ENCODE measurements at regions not wholly inside any gene's neighbourhood (a gene's known extent, or its start where the extent isn't known, plus 50 kb on each side); places are given as distances from the start of the nearest gene placed in this dataset.

DNA sequence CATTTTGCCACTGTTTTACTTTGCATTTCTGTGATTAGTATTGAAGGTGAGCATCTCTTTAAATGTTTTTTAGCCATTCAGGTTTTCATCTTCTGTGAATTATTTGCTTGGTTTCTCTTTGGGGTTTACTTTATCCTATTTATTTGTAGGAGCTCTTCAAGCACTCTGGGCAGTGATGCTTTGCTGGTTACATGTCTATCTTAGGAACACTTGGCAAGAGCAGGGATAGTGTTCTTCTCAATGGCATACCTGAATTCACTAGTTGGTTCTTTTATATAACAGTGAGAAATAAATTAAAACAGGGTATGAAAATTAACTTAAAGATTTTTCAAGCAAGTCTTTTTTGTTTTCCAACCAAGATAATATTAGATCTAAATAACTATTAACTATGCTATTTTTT, 119.7 kb upstream of the BACH2 start:
- FAIRE-seq, result no peak
- Histone ChIP-seq H3K27me3 (ENCODE audit: control insufficient read depth in 2 of 2, insufficient read depth in 2 of 2, low read length in 2 of 2) (peaks cover 0 to 3% of the 10 kb centered on the region in 2 experiments), H3K36me3 (ENCODE audit: control insufficient read depth in 2 of 2, extremely low read depth in 1 of 2, insufficient read depth in 2 of 2, low read length in 2 of 2) (no peaks in the 10 kb centered on the region), H3K4me1 (ENCODE audit: control insufficient read depth, extremely low read depth, insufficient read depth, low read length) (no peaks in the 10 kb centered on the region), H3K9ac (replicated peaks; ENCODE audit: extremely low read depth, insufficient read depth, low read length) (no peak overlapping the region), H3K9me1 (replicated peaks; ENCODE audit: control insufficient read depth, extremely low read depth, insufficient read depth, low read length) (no peaks in the 10 kb centered on the region), H4K20me1 (replicated peaks; ENCODE audit: control insufficient read depth, extremely low read depth, insufficient read depth, low read length) (no peaks in the 10 kb centered on the region), H3K9me3 (replicated peaks; ENCODE audit: control insufficient read depth, insufficient read depth, low read length) (no peaks in the 10 kb centered on the region), H2AFZ (ENCODE audit: low read depth, low read length) (no peak overlapping the region), H3K4me3 (replicated peaks in 1 of 3; ENCODE audit: insufficient read depth in 1 of 3, low read depth in 1 of 3, low read length in 3 of 3) (no peak overlapping the region), H3K27ac (ENCODE audit: insufficient read depth, low read depth, low read length) (no peak overlapping the region), H3K4me2 (ENCODE audit: insufficient read depth, low read length) (no peak overlapping the region), H3K79me2 (ENCODE audit: control insufficient read depth, insufficient read depth, low read length) (no peaks in the 10 kb centered on the region)
- no peak for DNase-seq (ENCODE audit: low read depth, low spot score)
- BruUV-seq (replicated peaks), result no TSS peak
- CTCF ChIA-PET, result interaction anchor here (1.2 to 1.4 kb wide), 2 partner anchors 23 to 24 kb away, joined by 3 read pairs; no protein-coding TSS in a partner anchor
- dilution Hi-C loops (cut with MboI; ENCODE audit: extremely low pct_ligation_motif_present, low sequenced_read_pairs), result no loop called here
- no peak for TF ChIP-seq POLR2A (IDR thresholded peaks at IDR 0.05; ENCODE audit: low read depth, low read length)
- no peak for TF ChIP-seq EZH2 (IDR thresholded peaks at IDR 0.05; ENCODE audit: borderline replicate concordance, low read depth, low read length, severe bottlenecking)
- TF ChIP-seq, protein P1, sequence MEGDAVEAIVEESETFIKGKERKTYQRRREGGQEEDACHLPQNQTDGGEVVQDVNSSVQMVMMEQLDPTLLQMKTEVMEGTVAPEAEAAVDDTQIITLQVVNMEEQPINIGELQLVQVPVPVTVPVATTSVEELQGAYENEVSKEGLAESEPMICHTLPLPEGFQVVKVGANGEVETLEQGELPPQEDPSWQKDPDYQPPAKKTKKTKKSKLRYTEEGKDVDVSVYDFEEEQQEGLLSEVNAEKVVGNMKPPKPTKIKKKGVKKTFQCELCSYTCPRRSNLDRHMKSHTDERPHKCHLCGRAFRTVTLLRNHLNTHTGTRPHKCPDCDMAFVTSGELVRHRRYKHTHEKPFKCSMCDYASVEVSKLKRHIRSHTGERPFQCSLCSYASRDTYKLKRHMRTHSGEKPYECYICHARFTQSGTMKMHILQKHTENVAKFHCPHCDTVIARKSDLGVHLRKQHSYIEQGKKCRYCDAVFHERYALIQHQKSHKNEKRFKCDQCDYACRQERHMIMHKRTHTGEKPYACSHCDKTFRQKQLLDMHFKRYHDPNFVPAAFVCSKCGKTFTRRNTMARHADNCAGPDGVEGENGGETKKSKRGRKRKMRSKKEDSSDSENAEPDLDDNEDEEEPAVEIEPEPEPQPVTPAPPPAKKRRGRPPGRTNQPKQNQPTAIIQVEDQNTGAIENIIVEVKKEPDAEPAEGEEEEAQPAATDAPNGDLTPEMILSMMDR (IDR thresholded peaks at IDR 0.05; ENCODE audit: extremely low read depth in 1 of 2, insufficient read depth in 1 of 2, low read depth in 1 of 2, low read length in 2 of 2), result no peak
- no peak for TF ChIP-seq MYC (IDR thresholded peaks at IDR 0.05; ENCODE audit: low read depth, low read length)
- no peak for TF ChIP-seq POLR2AphosphoS5 (IDR thresholded peaks at IDR 0.05; ENCODE audit: insufficient read depth, low read depth, low read length)
- TF ChIP-seq GATA2 (IDR thresholded peaks at IDR 0.05; ENCODE audit: insufficient read depth, insufficient read length, low read depth, low read length), result no peak
- TF ChIP-seq JUN (IDR thresholded peaks at IDR 0.05; ENCODE audit: borderline replicate concordance, insufficient read depth, insufficient read length, low read depth), result no peak
- TF ChIP-seq FOS (IDR thresholded peaks at IDR 0.05; ENCODE audit: borderline replicate concordance, insufficient read depth, low read length), result no peak
- TF ChIP-seq, protein P2, sequence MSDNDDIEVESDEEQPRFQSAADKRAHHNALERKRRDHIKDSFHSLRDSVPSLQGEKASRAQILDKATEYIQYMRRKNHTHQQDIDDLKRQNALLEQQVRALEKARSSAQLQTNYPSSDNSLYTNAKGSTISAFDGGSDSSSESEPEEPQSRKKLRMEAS (IDR thresholded peaks at IDR 0.05; ENCODE audit: insufficient read depth, insufficient read length), result no peak
- POLR2A ChIA-PET, result no interaction called here
- intact Hi-C loops (cut with micrococcal nuclease), result no loop called here

Data from endothelial cell of umbilical vein (primary cell).